ENCODE measurements at regions not wholly inside any gene's neighbourhood (a gene's known extent, or its start where the extent isn't known, plus 50 kb on each side); places are given as distances from the start of the nearest gene placed in this dataset.

GRCh38 chr6:94668876-94669275, 908.5 kb upstream of the MANEA start:
- H3K27ac ChIP-seq (ENCODE audit: low read length), result no peak overlapping the region
- no peak overlapping the region for H3K4me2 ChIP-seq (ENCODE audit: low read length)
- H3K9ac ChIP-seq (ENCODE audit: low read length), result no peak overlapping the region
- TF ChIP-seq CTCF (IDR thresholded peaks at IDR 0.05; ENCODE audit: poor library complexity, severe bottlenecking), result no peak
- no peak for TF ChIP-seq TAF1 (IDR thresholded peaks at IDR 0.05; ENCODE audit: low read depth)
- no peak for TF ChIP-seq SMC3 (conservative IDR thresholded peaks at IDR 0.05; ENCODE audit: poor library complexity)
- no peak for TF ChIP-seq EZH2 (IDR thresholded peaks at IDR 0.05; ENCODE audit: borderline replicate concordance, insufficient read depth, low read length, poor library complexity, severe bottlenecking)
- no peak for TF ChIP-seq POLR2AphosphoS5 (IDR thresholded peaks at IDR 0.05)
- no peak for TF ChIP-seq RAD21 (conservative IDR thresholded peaks at IDR 0.05)
- TF ChIP-seq EP300 (conservative IDR thresholded peaks at IDR 0.05; ENCODE audit: poor library complexity, severe bottlenecking), result no peak
- TF ChIP-seq MXI1 (conservative IDR thresholded peaks at IDR 0.05; ENCODE audit: poor library complexity, severe bottlenecking), result no peak
- no peak for TF ChIP-seq REST (IDR thresholded peaks at IDR 0.05; ENCODE audit: borderline replicate concordance)
- no peaks in the 10 kb centered on the region for H3F3A ChIP-seq (ENCODE audit: insufficient read depth, low read length, poor library complexity, severe bottlenecking)
- no peaks in the 10 kb centered on the region for H3K9me3 ChIP-seq (ENCODE audit: low read length)
- H3K79me2 ChIP-seq (replicated peaks; ENCODE audit: insufficient read depth, low read length), result no peaks in the 10 kb centered on the region
- no peaks in the 10 kb centered on the region for H3K9me2 ChIP-seq (ENCODE audit: insufficient read depth, low read length)
- no peaks in the 10 kb centered on the region for H3K36me3 ChIP-seq (ENCODE audit: insufficient read depth, low read length)
- no peak overlapping the region for H3K4me3 ChIP-seq (ENCODE audit: low read length)
- no peaks in the 10 kb centered on the region for H3K27me3 ChIP-seq (ENCODE audit: insufficient read depth, low read depth, low read length)
- no peak overlapping the region for H2AFZ ChIP-seq (ENCODE audit: low read depth, low read length)
- no peaks in the 10 kb centered on the region for H4K20me1 ChIP-seq (ENCODE audit: insufficient read depth)

GRCh38 chr6:94658929-94659328, 918.4 kb upstream of the MANEA start:
- Histone ChIP-seq H3F3A (ENCODE audit: insufficient read depth, low read length, poor library complexity, severe bottlenecking) (no peaks in the 10 kb centered on the region), H3K36me3 (ENCODE audit: insufficient read depth, low read length) (no peaks in the 10 kb centered on the region), H3K9me2 (ENCODE audit: insufficient read depth, low read length) (no peaks in the 10 kb centered on the region), H3K79me2 (replicated peaks; ENCODE audit: insufficient read depth, low read length) (no peaks in the 10 kb centered on the region), H3K27ac (ENCODE audit: low read length) (no peak overlapping the region), H3K4me3 (ENCODE audit: low read length) (no peak overlapping the region), H2AFZ (ENCODE audit: low read depth, low read length) (no peak overlapping the region), H3K9me3 (ENCODE audit: low read length) (no peaks in the 10 kb centered on the region), H3K9ac (ENCODE audit: low read length) (no peak overlapping the region), H4K20me1 (ENCODE audit: insufficient read depth) (no peaks in the 10 kb centered on the region), H3K4me2 (ENCODE audit: low read length) (no peak overlapping the region), H3K27me3 (ENCODE audit: insufficient read depth, low read depth, low read length) (no peaks in the 10 kb centered on the region)
- no peak for TF ChIP-seq CTCF (IDR thresholded peaks at IDR 0.05; ENCODE audit: poor library complexity, severe bottlenecking)
- TF ChIP-seq TAF1 (IDR thresholded peaks at IDR 0.05; ENCODE audit: low read depth), result no peak
- no peak for TF ChIP-seq RAD21 (conservative IDR thresholded peaks at IDR 0.05)
- TF ChIP-seq EP300 (conservative IDR thresholded peaks at IDR 0.05; ENCODE audit: poor library complexity, severe bottlenecking), result no peak
- no peak for TF ChIP-seq REST (IDR thresholded peaks at IDR 0.05; ENCODE audit: borderline replicate concordance)
- no peak for TF ChIP-seq SMC3 (conservative IDR thresholded peaks at IDR 0.05; ENCODE audit: poor library complexity)
- no peak for TF ChIP-seq EZH2 (IDR thresholded peaks at IDR 0.05; ENCODE audit: borderline replicate concordance, insufficient read depth, low read length, poor library complexity, severe bottlenecking)
- TF ChIP-seq MXI1 (conservative IDR thresholded peaks at IDR 0.05; ENCODE audit: poor library complexity, severe bottlenecking), result no peak
- TF ChIP-seq POLR2AphosphoS5 (IDR thresholded peaks at IDR 0.05), result no peak

Measured in neural cell (in vitro differentiated cells).